Activated CD8-positive, alpha-beta memory T cell treated with anti-CD3 and anti-CD28 coated beads for 36 hours (primary cell): ENCODE measurements at regions not wholly inside any gene's neighbourhood (a gene's known extent, or its start where the extent isn't known, plus 50 kb on each side); places are given as distances from the start of the nearest gene placed in this dataset.

ENCODE experiments used
- CTCF ChIA-PET: fragments of 350-600 bp; sonication (Branson Sonifier 250); formaldehyde crosslinking; loops from one replicate; lab custom pipeline; 2021; ENCODE audit warnings: antibody characterized with exemption; lab: Charles Lee
- POLR2A ChIA-PET: fragments of 350-600 bp; sonication (Branson Sonifier 250); formaldehyde crosslinking; loops from one replicate; lab custom pipeline; 2021; ENCODE audit warnings: antibody characterized with exemption; lab: Charles Lee

DNA sequence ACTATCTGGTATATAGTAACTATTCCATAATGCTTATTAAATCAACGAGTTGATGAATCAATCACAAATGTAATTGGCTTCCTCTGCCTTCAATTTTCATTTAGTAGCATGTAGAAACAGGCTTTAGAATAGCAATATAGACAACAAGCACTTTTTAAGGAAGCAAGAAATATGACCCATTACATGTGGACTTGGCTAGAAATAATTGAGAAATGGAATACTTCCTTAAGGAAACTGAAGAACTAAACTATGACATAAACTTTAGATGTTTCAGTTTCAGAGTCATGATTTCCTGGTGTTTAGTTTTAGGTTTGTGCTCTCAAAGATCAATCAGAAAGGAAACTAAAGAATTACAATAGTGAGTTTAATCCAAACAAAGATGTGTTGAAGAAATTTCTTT, 443.8 kb downstream of the MBD2 start:
- POLR2A ChIA-PET, result no interaction called here
- CTCF ChIA-PET, result no interaction called here

GRCh38 chr18:53772293-53772692, 452.2 kb downstream of the MBD2 start:
- ChIA-PET CTCF (no interaction called here), POLR2A (no interaction called here)

- CTCF ChIA-PET, result no interaction called here
- POLR2A ChIA-PET, result no interaction called here
Observed at GRCh38 chr18:53771664-53772063, 452.8 kb downstream of the MBD2 start.

DNA sequence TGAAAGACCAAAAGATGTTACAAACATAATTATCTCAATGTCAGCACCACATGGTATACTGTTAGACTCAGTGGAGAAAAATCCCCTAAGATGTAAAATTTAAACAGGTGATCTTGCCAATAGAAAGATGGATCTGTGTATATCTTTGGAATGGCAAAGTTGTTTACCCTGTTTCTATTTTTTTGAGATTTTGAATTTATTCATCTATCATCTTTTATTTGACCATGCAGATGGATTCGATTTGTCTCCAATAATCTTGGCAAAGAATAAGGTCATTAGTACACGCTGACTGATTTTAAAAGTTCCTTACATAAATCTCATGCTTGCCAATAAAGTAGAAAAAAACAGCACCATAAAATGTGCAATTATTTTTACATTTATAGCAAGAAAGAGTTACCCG, 459.3 kb downstream of the MBD2 start:
- ChIA-PET POLR2A (no interaction called here), CTCF (no interaction called here)

DNA sequence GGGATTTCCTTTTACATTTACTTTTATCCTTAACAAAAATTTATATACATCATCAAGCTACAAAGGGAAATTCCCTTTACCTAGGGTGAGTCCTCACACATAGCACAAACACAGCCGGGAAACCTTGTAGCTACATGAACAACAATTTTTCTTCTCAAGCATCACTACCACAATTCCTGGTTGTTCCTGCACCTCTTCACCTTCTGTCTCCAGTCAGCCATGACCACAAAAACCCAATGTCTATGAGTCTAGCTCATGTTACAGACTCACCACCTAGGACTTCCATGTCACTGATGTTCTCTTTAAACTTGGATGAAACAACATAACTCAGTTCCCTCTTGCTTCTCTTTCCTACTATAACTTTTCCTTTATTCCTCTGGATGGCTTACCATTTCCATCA, 460.4 kb downstream of the MBD2 start:
- ChIA-PET POLR2A (no interaction called here), CTCF (interaction anchor here (0.7 kb wide), 2 partner anchors 17 to 990 kb away, joined by 3 to 5 read pairs; no protein-coding TSS in a partner anchor)

GRCh38 chr18:53757328-53757727, 467.1 kb downstream of the MBD2 start:
- CTCF ChIA-PET, result no interaction called here
- POLR2A ChIA-PET, result no interaction called here

GRCh38 chr18:53756610-53756972, 467.9 kb downstream of the MBD2 start:
- ChIA-PET CTCF (no interaction called here), POLR2A (no interaction called here)

DNA sequence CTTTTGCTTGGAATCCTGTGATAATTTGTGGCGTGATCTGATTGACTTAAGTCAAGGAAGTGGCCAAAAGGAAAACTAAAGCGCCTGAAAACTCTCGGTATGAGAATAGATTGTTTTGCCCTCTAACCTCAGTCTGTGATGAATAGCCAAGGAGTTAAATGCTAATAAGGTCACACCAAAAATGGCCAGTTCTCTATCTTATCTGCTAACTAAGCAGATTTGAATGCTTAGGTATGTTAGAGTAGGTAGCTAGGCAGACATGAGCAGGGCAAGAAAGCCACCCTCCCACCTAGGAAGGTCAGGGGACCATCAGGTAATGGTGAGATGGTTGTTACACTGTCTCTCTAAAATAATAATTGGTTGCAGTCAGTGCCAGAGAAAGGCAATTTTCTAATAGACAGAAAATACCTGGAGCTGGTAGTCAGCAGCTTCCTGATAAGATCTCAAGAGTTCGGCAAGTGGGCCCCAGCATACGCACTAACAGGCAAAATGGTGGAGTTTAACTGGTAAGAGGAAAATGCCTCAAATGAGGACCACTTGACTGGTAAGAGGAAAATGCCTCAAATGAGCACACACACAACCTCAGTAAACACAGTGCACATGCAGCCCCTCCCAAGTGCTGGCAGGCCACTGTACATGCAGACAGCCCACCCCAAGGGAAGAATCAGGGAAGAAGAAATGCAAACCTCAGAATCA, 468.4 kb downstream of the MBD2 start:
- ChIA-PET POLR2A (no interaction called here), CTCF (no interaction called here)

GRCh38 chr18:53754154-53754553, 470.3 kb downstream of the MBD2 start:
- ChIA-PET POLR2A (no interaction called here), CTCF (no interaction called here)

- CTCF ChIA-PET, result no interaction called here
- POLR2A ChIA-PET, result no interaction called here
Observed at GRCh38 chr18:53753601-53754000, 470.9 kb downstream of the MBD2 start.

DNA sequence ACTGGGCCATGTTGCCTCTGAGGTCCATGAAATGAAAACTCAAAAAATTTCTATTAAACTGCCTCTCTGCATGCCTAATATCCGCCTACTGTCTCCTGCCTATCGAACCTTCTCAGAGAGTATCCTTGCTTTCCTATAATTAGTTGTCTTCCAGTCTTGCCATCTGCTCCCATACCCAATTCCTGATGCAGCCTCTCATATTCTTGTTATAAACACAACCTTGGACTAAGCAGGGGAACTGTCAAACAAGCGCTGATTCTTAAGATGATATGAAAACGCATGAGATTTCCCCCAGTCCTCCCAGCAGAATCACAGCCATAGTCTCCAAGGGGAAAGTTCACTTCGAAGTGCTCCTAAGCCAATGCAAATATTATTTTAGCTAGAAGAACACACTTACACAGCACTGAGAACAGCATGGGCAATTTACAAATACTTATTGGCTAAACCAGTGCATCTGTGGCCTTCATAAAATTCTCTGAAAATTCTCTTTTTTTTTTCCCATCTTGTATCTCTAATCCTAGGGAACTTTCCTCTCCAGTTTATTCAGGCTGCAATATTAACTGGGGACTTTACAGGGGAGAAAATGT, 471.6 kb downstream of the MBD2 start:
- ChIA-PET POLR2A (no interaction called here), CTCF (no interaction called here)

- POLR2A ChIA-PET, result no interaction called here
Observed at GRCh38 chr18:53749766-53750165, 474.7 kb downstream of the MBD2 start.

DNA sequence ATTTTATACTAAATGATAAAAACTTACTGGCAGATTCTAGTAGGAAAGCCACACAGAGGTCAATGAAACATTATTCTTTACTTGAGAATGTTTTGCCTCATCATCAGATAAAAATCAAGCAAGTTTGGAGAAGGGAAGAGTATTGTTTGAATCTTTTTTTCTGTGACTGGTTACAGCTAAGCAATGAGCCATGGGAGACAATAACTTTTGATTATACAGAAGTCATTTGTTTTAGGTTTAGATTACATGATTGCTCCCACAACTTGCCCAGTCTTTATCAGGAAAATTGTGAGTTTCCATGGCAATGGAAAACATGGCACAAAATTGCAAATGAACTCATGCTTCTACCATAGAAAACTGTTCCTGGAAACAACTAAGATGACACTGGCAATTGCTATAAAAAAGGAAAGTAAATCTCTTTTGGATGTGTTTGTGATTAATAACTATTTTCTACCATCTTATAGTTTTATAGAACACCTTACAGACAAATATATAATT, 476.8 kb downstream of the MBD2 start:
- POLR2A ChIA-PET, result no interaction called here
- CTCF ChIA-PET, result no interaction called here

More at GRCh38 chr18:53749766-53750165, 474.7 kb downstream of the MBD2 start:
- CTCF ChIA-PET, result no interaction called here

GRCh38 chr18:53747210-53747609, 477.3 kb downstream of the MBD2 start:
- ChIA-PET CTCF (no interaction called here), POLR2A (no interaction called here)

- CTCF ChIA-PET, result no interaction called here
- POLR2A ChIA-PET, result no interaction called here
Observed at GRCh38 chr18:53745986-53746385, 478.5 kb downstream of the MBD2 start.

- ChIA-PET POLR2A (no interaction called here), CTCF (no interaction called here)
Observed at GRCh38 chr18:53745224-53745967, 479.1 kb downstream of the MBD2 start.

DNA sequence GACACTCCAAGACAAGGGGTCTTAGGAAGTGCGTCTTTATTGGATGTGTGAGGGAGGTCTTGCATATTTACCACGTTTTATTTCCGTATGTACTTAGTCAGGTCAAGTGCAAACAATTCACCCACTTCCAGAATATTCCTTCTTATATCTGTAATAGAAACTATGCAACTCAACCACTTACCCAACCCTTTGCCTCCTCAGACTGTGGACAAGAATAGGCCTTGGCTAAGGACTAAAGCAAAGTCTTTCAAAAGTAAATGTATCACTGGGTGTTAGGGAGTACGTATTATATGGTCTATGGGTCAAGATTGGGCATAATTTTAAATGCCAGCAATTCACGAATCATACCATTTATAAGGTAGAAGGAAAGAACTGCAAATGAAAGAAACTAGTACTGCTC, 484.8 kb downstream of the MBD2 start:
- ChIA-PET POLR2A (no interaction called here), CTCF (no interaction called here)

DNA sequence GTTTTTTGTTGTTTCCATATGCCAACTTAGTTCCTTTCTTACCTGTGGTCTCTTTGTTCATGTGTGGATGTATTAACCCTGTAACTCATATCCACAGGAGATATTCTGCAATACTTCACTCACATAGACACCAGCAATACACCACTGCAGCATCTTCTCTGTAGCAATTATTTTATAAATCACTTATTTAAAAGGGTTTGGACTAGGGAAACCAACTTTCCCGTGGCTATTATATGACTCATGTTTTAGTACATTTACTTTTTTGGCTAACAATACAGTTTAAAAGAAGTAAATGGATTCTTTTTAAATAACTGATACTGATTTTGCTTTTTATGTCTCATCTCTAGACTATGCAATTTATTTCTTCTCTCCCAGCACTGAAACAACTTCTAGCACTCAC, 488.9 kb downstream of the MBD2 start:
- ChIA-PET CTCF (no interaction called here), POLR2A (no interaction called here)

DNA sequence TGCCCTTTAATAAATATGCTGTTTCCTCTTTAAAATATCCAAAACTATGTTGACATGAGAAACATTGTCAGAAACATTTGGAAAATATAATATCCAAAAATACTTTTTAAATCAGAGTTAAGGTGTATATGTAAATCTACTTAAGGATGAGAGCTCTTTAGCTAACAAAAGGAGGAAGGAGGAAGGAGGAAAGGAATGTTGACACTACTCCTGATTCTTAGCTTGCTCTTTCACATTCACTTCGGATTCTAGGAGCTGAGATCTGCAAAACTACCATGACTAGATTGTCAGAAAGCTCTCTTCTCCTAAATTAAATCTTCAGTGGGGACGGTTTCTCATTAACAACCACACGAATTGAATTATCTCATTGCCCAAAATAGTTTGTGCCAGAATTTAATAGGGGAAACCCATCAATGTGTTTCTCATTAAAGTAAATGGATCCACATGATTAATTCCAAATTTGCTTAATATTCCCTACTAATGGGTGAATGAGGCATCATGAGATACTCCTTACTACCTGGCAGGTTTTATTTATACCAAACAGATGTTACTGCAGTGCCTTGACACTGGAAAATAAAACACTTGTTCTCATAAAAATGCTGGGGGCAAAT, 509.1 kb downstream of the MBD2 start:
- ChIA-PET POLR2A (no interaction called here), CTCF (no interaction called here)

DNA sequence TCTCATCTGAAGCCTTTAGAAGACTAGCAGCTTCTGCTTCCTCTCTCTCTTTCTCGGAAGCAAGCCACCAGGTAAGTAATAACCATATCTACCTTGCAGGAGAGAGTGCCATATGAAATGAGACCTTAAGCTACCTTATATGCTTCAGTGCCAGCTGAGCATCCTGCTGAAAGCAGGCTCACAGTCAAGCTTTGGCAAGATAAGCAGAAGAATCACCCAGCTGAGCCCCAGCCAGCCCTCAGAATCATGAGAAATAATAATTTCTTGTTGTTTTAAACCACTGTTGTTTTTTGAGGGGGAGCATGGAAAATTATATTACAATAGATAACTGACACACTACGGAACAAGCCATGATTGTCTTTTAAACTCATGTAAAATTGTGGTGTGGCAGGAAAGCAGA, 514.4 kb downstream of the MBD2 start:
- ChIA-PET POLR2A (no interaction called here), CTCF (no interaction called here)
